ENCODE measurements at regions not wholly inside any gene's neighbourhood (a gene's known extent, or its start where the extent isn't known, plus 50 kb on each side); places are given as distances from the start of the nearest gene placed in this dataset.
"Not testable (repeated sequence)": the region's sequence is repeated elsewhere in the genome, so short reads cannot be mapped to it uniquely, and the experiment has no call there.

- H3K4me1 Mint-ChIP-seq = no peaks in the 10 kb centered on the region
- no peak for DNase-seq (ENCODE audit: low spot score in 2 of 2, unreplicated experiment in 2 of 2)
- H3K9me3 Mint-ChIP-seq = no peaks in the 10 kb centered on the region
- H3K27ac Mint-ChIP-seq = no peak overlapping the region
- H3K27me3 Mint-ChIP-seq (ENCODE audit: low read depth) = no peaks in the 10 kb centered on the region
- no peak overlapping the region for H3K4me3 Mint-ChIP-seq
- TF ChIP-seq, protein P1, sequence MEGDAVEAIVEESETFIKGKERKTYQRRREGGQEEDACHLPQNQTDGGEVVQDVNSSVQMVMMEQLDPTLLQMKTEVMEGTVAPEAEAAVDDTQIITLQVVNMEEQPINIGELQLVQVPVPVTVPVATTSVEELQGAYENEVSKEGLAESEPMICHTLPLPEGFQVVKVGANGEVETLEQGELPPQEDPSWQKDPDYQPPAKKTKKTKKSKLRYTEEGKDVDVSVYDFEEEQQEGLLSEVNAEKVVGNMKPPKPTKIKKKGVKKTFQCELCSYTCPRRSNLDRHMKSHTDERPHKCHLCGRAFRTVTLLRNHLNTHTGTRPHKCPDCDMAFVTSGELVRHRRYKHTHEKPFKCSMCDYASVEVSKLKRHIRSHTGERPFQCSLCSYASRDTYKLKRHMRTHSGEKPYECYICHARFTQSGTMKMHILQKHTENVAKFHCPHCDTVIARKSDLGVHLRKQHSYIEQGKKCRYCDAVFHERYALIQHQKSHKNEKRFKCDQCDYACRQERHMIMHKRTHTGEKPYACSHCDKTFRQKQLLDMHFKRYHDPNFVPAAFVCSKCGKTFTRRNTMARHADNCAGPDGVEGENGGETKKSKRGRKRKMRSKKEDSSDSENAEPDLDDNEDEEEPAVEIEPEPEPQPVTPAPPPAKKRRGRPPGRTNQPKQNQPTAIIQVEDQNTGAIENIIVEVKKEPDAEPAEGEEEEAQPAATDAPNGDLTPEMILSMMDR (IDR thresholded peaks at IDR 0.05; ENCODE audit: unreplicated experiment) = no peak
- no peaks in the 10 kb centered on the region for H3K36me3 Mint-ChIP-seq
Observed at GRCh38 chrX:5305452-5305851, 923.2 kb downstream of the NLGN4X start.

DNA sequence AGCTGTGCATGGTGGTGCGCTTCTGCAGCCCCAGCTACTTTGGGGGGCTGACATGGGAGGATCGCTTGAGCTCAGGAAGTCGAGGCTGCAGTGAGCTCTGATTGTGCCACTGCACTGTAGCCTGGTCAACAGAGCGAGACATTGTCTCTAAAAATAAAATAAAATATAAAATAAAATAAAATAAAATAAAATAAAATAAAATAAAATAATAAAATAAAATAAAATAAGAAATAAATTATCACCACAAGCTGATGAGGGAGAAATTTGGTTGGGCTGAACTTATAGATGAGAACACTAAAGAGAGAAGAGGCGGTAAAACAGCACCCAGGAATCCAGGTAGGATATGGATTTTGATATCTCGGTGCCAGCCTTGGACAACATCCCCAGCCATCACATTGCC lies 933.7 kb downstream of the NLGN4X start:
- no peak overlapping the region for H3K27ac Mint-ChIP-seq
- no peak for DNase-seq (ENCODE audit: low spot score in 2 of 2, unreplicated experiment in 2 of 2)
- H3K4me1 Mint-ChIP-seq = no peaks in the 10 kb centered on the region
- no peak overlapping the region for H3K4me3 Mint-ChIP-seq
- H3K36me3 Mint-ChIP-seq = no peaks in the 10 kb centered on the region
- peaks cover 18% of the 10 kb centered on the region for H3K9me3 Mint-ChIP-seq
- no peaks in the 10 kb centered on the region for H3K27me3 Mint-ChIP-seq (ENCODE audit: low read depth)
- TF ChIP-seq, protein P1 (IDR thresholded peaks at IDR 0.05; ENCODE audit: unreplicated experiment) = no peak

DNA sequence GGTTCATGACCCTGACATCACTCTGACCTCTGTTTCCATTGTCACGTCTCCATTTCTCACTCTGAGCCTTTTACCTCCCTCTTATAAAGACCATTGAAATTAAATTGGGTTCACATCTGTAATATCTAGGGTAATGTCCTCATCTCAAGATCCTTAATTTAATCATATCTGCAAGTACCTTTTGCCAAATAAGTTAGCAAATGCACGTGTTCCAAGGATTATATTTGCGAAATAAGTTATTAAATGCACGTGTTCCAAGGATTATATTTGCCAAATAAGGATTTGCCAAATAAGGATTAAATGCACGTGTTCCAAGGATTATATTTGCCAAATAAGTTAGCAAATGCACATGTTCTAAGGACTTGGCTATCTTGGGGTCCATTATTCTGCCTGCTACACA lies 938.0 kb downstream of the NLGN4X start:
- no peak overlapping the region for H3K27ac Mint-ChIP-seq
- no peaks in the 10 kb centered on the region for H3K27me3 Mint-ChIP-seq (ENCODE audit: low read depth)
- H3K4me3 Mint-ChIP-seq = no peak overlapping the region
- TF ChIP-seq, protein P1 (IDR thresholded peaks at IDR 0.05; ENCODE audit: unreplicated experiment) = no peak
- H3K9me3 Mint-ChIP-seq = peaks cover 41% of the 10 kb centered on the region
- no peaks in the 10 kb centered on the region for H3K4me1 Mint-ChIP-seq
- H3K36me3 Mint-ChIP-seq = no peaks in the 10 kb centered on the region
- DNase-seq (ENCODE audit: low spot score in 2 of 2, unreplicated experiment in 2 of 2) = no peak

GRCh38 chrX:5289949-5290348 lies 938.7 kb downstream of the NLGN4X start:
- H3K4me1 Mint-ChIP-seq; DNase-seq (ENCODE audit: low spot score in 2 of 2, unreplicated experiment in 2 of 2); H3K4me3 Mint-ChIP-seq; H3K36me3 Mint-ChIP-seq; H3K27me3 Mint-ChIP-seq (ENCODE audit: low read depth); H3K27ac Mint-ChIP-seq: not testable (repeated sequence)
- peaks cover 41% of the 10 kb centered on the region for H3K9me3 Mint-ChIP-seq

DNA sequence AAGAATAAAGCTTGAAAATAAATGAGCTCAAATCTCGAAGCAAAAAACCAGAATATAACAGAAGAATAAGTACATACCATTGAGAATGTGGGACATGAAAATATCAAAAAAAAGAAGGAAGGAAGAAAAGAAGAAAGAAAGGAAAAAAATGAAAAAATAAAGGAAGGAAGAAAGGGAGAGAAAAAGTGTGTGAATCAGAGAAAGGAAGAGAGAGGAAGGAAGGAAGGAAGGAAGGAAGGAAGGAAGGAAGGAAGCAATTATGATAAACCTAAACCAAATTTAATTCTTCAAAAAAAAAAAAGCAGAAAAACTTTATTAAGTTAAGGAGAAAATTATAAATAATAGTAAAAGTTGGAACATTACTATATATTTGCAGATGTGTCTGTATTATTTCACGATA lies 949.8 kb downstream of the NLGN4X start:
- H3K4me1 Mint-ChIP-seq = no peaks in the 10 kb centered on the region
- no peak overlapping the region for H3K4me3 Mint-ChIP-seq
- DNase-seq (ENCODE audit: low spot score in 2 of 2, unreplicated experiment in 2 of 2) = no peak
- no peaks in the 10 kb centered on the region for H3K27me3 Mint-ChIP-seq (ENCODE audit: low read depth)
- no peak overlapping the region for H3K27ac Mint-ChIP-seq
- TF ChIP-seq, protein P1 (IDR thresholded peaks at IDR 0.05; ENCODE audit: unreplicated experiment) = no peak
- peaks cover 7% of the 10 kb centered on the region for H3K9me3 Mint-ChIP-seq
- no peaks in the 10 kb centered on the region for H3K36me3 Mint-ChIP-seq

DNA sequence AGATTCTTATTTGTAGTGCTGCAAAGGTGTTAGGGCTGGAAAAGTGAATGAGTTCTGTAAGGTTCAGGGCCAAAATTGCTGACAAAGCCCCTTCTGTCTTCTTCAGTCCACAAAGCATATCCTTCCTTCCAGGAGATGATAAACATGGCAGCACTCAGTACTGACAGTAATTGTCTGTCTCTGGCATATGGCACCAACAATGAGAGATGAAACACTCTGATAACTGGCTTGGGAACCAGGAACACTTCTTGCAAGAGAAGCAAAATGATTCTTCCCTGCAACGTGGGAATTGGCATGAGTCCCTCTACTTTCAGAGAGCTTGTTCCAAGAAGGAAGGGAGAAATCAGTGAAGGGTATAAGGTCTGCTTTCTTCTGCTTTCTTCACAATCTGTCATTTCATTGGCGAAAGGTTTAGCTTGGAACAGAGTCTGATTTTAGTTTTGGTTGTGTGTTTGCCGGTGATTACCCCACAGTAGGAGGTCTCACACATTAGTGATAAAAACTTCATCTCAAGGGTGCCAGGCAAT lies 963.3 kb downstream of the NLGN4X start:
- Mint-ChIP-seq H3K4me1 (no peaks in the 10 kb centered on the region), H3K9me3 (peaks cover 4% of the 10 kb centered on the region), H3K4me3 (no peak overlapping the region), H3K27me3 (ENCODE audit: low read depth) (no peaks in the 10 kb centered on the region), H3K27ac (no peak overlapping the region), H3K36me3 (no peaks in the 10 kb centered on the region)
- DNase-seq (ENCODE audit: low spot score in 2 of 2, unreplicated experiment in 2 of 2) = no peak
- TF ChIP-seq, protein P1 (IDR thresholded peaks at IDR 0.05; ENCODE audit: unreplicated experiment) = no peak
